ENCODE measurements at regions not wholly inside any gene's neighbourhood (a gene's known extent, or its start where the extent isn't known, plus 50 kb on each side); places are given as distances from the start of the nearest gene placed in this dataset.
"Not testable (repeated sequence)": the region's sequence is repeated elsewhere in the genome, so short reads cannot be mapped to it uniquely, and the experiment has no call there.

DNA sequence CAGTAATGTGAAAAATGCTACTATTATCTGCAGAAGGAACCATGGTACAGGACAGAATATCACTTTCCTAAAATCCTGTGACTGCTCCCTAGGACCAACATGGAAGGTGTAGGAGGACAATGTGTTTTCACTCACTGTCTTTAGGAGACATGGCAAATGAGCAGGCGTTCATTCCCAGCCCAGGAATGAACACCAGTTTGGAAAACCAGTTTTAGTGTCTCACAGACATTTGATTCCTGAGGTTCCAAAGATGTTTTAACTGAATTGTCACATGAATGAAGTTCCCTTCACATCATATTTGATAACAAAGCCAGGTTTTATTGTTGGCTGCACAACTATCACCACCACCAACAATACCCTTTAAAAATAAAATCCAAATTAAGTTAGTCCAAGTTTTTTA, 178.2 kb downstream of the ENC1 start:
- Mint-ChIP-seq H3K4me1 (no peaks in the 10 kb centered on the region), H3K27ac (no peak overlapping the region), H3K36me3 (no peaks in the 10 kb centered on the region), H3K27me3 (no peaks in the 10 kb centered on the region), H3K9me3 (no peaks in the 10 kb centered on the region), H3K4me3 (no peak overlapping the region)

DNA sequence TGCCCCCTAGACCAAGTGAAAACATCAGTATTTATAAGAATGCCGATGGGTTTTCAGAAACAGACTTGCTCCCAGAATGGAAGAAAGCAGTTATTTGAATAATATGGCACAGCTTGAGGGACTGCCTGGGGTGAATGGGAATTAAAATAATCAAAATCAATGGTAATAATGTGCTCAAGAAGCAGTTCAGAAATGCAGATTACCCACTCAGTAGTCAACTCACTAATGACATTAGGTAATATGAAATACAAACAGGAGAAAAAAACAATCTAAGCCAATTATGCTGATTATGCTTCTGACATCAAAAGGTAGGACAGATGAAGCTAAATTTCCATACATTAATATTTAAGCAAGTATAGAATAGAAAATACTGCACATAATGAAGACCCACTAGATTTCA, 179.3 kb downstream of the ENC1 start:
- Mint-ChIP-seq H3K4me3 (no peak overlapping the region), H3K27ac (no peak overlapping the region), H3K9me3 (no peaks in the 10 kb centered on the region), H3K36me3 (no peaks in the 10 kb centered on the region), H3K27me3 (no peaks in the 10 kb centered on the region), H3K4me1 (no peaks in the 10 kb centered on the region)

DNA sequence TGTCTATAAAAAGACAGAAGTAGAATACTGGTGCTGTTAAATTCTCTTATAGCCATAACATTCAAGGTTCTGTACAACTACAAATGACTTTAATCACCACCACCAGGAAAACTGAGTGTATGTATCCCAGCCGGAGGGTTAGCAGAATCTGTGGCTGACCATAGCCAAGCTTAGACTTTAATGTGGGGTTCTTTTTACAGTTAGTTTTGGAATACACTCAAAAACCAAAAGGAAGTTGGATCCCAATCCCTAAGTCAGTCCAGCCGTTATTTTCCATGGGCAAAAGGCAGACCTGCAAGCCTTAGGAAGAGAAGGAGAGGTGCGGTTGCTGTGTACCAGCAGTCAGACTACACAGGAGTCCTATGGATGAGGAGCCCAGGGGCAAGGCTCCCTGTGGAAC, 179.8 kb downstream of the ENC1 start:
- peaks cover 3% of the 10 kb centered on the region for H3K27me3 Mint-ChIP-seq
- H3K9me3 Mint-ChIP-seq = no peaks in the 10 kb centered on the region
- H3K4me3 Mint-ChIP-seq = no peak overlapping the region
- no peaks in the 10 kb centered on the region for H3K4me1 Mint-ChIP-seq
- no peaks in the 10 kb centered on the region for H3K36me3 Mint-ChIP-seq
- H3K27ac Mint-ChIP-seq = no peak overlapping the region

DNA sequence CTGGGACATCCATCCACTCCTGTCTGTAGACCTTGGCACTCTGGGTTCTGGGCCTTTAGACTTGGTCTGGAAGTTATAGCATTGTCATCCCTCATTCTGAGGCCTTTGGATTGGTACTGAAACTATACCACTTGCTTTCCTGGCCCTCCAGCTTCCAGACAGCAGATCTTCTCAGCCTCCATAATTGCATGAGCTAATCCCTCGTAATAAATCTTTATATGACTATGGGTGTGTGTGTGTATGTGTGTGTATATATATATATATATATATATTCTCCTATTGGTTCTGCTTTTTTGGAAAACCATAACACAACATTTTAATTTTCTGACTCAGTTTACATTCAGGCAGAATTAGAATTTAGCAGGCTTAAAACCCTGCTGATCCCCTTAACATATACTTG, 180.5 kb downstream of the ENC1 start:
- no peak overlapping the region for H3K27ac Mint-ChIP-seq
- no peaks in the 10 kb centered on the region for H3K9me3 Mint-ChIP-seq
- no peaks in the 10 kb centered on the region for H3K4me1 Mint-ChIP-seq
- no peak overlapping the region for H3K4me3 Mint-ChIP-seq
- peaks cover 3% of the 10 kb centered on the region for H3K27me3 Mint-ChIP-seq
- no peaks in the 10 kb centered on the region for H3K36me3 Mint-ChIP-seq

DNA sequence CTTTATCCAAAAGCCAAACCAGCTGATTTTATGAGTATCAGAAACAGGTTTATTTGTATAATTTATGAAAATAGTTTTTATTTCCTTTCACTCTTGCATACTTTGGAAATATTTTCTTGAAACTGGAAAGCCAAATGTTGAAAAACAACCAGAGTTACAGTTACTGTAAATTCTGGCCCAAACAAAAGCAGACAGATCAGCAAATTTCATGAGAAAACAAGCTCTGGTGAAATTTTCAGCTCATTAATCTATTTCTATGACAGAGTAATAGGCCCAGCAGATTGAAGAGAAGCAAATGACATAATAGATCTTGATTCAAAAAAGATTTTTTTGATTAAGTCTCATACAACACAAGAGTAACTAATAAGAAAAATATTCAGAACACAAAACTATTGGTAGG, 182.7 kb downstream of the ENC1 start:
- Mint-ChIP-seq H3K9me3 (no peaks in the 10 kb centered on the region), H3K4me3 (no peak overlapping the region), H3K27ac (no peak overlapping the region), H3K36me3 (no peaks in the 10 kb centered on the region), H3K27me3 (peaks cover 5% of the 10 kb centered on the region), H3K4me1 (no peaks in the 10 kb centered on the region)

DNA sequence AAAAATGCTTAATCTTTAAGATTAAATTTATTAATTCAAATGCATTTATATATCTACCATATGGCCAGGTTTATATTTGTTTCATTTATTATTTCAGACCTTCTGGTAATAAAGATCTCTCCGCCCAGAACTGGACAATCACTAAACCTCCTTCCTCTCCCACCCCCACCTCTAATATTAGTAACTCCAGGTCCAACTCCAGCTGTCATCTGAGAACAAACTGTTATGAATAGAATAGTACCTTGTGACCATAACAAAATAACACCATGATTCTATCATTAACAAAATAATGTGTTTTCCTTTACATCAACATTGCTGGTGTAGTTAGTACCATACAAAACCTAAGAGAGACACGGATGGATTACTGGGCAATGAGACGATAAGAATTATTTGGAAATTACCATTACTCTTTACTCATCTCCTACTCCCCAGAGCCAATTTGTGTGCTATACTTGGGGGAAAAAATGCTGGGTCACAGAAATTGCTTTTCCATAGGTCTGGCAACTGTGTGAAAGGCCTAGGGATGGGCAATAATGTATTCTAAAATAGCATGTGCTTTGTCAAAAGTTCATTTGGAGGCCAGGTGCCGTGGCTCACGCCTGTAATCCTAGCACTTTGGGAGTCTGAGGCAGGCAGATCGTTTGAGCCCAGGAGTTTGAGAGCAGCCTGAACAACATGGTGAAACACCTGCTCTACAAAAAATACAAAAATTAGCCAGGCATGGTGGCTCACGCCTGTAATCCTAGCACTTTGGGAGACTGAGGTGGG, 186.1 kb downstream of the ENC1 start:
- Mint-ChIP-seq H3K27me3 (peaks cover 7% of the 10 kb centered on the region), H3K9me3 (no peaks in the 10 kb centered on the region), H3K4me3 (no peak overlapping the region), H3K4me1 (no peaks in the 10 kb centered on the region), H3K36me3 (no peaks in the 10 kb centered on the region), H3K27ac (no peak overlapping the region)

DNA sequence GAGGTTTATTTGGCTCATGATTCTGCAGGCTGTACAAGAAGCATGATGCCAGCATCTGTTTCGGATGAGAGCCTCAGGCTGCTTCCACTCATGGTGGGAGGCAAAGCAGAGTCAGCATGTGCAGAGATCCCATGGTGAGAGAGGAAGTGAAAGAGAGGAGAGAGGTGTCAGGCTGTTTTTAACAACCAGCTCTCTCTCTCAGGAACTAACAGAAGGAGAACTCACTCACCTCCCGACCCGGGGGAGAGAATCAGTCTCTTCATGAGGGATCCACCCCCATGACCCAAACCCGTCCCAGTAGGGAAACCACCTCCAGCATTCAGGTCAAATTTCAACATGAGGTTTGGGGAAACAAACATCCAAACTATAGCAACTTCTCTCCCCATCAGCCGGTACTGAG, 187.7 kb downstream of the ENC1 start:
- Mint-ChIP-seq H3K4me3 (no peak overlapping the region), H3K36me3 (no peaks in the 10 kb centered on the region), H3K27me3 (peaks cover 7% of the 10 kb centered on the region), H3K27ac (no peak overlapping the region), H3K9me3 (no peaks in the 10 kb centered on the region), H3K4me1 (no peaks in the 10 kb centered on the region)

DNA sequence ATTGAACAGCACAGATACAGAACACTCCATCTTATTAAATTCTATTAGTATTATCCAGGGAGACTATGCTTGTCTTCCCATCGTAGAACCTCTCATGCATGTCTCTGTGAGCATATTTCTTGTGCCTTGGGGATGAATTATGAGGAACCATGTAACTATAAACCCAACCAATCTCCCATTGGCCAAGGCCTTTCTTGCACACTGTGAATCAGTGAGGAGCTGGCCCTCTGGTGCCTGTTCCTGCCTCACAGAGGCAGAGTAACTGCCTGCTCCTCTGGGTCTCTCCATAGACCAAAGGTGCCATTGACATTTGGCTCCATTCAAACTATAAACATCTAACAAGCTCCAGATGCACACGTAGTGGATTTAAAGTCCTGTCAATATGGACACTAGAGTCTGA, 190.4 kb downstream of the ENC1 start:
- Mint-ChIP-seq H3K9me3 (no peaks in the 10 kb centered on the region), H3K27me3 (peaks cover 6% of the 10 kb centered on the region), H3K4me1 (no peaks in the 10 kb centered on the region), H3K27ac (no peak overlapping the region), H3K36me3 (no peaks in the 10 kb centered on the region), H3K4me3 (no peak overlapping the region)

DNA sequence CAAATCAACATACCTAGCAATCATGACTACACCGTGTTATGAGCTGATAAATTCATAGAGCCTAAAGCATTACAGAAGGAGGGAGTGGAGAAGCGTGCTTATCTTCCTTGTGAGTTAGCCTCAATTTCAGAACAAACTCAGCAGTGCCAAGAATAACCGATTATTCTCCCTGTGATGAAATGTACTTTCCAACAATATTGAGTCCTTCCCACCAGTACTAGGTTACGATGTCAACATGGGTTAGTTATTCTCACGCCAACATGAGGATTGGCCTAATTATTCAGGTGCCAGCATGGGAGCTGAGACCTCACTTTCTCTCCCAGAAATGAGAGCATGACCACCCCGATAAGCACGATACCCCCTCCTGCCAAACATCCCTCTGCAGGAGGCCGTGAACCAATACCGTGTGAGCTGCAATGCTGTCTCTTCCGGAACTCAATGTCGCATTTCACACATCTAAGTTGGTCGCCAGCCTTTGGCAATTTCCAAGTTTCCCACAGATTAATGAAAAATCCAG, 193.7 kb downstream of the ENC1 start:
- no peaks in the 10 kb centered on the region for H3K36me3 Mint-ChIP-seq
- H3K27ac Mint-ChIP-seq = no peak overlapping the region
- H3K4me1 Mint-ChIP-seq = no peaks in the 10 kb centered on the region
- no peak overlapping the region for H3K4me3 Mint-ChIP-seq
- peaks cover 2% of the 10 kb centered on the region for H3K27me3 Mint-ChIP-seq
- no peaks in the 10 kb centered on the region for H3K9me3 Mint-ChIP-seq

DNA sequence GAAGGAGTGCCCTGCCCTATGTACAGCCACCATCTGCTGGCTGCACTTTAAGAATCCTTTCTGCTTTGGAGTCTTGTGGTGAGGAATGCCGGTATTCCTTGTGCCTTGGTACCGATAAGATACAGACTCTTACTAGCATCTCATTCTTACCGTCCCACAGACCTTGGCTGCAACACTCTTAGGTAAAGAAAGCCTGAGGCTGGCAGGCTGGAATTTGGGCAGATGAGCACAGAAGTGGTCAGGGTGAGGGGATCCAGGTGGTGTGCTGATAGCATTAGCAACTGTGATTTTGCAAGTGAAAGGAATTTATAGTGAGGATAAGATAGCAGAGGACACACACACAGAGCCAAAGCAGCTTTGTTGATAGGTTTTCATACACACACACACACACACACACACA, 198.1 kb downstream of the ENC1 start:
- H3K9me3 Mint-ChIP-seq = no peaks in the 10 kb centered on the region
- H3K36me3 Mint-ChIP-seq = no peaks in the 10 kb centered on the region
- no peak overlapping the region for H3K27ac Mint-ChIP-seq
- no peaks in the 10 kb centered on the region for H3K4me1 Mint-ChIP-seq
- H3K4me3 Mint-ChIP-seq = no peak overlapping the region
- peaks cover 2% of the 10 kb centered on the region for H3K27me3 Mint-ChIP-seq

DNA sequence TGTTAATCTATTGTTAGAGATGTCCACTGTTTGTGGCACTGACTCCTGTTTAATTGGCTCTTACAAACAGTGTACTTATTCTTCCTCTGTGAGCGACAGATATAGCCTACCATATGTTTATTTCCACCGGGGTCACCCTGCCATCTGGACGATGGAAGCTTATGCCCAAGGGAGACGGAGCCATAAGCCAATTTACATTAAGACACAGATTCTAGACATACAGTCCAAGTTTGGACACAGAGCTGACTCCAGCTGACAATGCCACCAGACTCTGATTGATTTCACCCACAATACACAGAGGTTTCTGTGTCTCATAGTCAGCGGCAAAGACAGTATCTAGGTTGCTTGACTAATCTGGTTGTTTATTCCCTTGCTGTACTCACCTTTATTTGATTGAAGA, 198.9 kb downstream of the ENC1 start:
- H3K27me3 Mint-ChIP-seq = no peaks in the 10 kb centered on the region
- no peaks in the 10 kb centered on the region for H3K36me3 Mint-ChIP-seq
- H3K4me1 Mint-ChIP-seq = no peaks in the 10 kb centered on the region
- H3K4me3 Mint-ChIP-seq = no peak overlapping the region
- H3K27ac Mint-ChIP-seq = no peak overlapping the region
- no peaks in the 10 kb centered on the region for H3K9me3 Mint-ChIP-seq

DNA sequence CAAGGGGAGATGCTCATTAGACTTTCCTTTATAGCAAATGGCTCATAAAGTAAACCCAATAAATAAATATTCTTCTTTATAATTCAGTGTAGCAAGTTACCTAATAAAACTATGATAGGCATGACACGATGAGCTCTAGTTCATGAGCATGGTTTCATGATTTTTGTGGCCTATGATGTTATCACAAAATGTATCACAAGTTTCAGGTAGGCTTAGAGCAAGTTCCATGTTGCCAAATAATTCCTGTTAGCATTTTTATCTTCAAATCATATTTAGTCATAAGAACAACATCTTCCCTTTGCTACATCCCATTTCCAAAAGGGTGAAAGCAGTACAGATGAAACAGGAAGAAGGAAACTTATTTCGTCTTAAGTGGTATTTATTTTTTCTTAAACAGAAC, 200.2 kb downstream of the ENC1 start:
- Mint-ChIP-seq H3K4me3 (no peak overlapping the region), H3K27ac (no peak overlapping the region), H3K9me3 (no peaks in the 10 kb centered on the region), H3K27me3 (peaks cover 3% of the 10 kb centered on the region), H3K4me1 (no peaks in the 10 kb centered on the region), H3K36me3 (no peaks in the 10 kb centered on the region)

DNA sequence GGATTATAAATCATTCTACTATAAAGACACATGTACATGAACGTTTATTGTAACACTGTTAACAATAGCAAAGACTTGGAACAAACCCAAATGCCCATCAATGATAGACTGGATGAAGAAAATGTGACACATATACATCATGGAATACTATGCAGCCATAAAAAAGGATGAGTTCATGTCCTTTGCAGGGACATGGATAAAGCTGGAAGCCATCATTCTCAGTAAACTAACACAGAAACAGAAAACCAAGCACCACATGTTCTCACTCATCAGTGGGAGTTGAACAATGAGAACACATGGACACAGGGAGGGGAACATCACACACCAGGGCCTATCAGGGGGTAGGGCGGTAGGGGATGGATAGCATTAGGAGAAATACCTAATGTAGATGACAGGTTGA, 202.7 kb downstream of the ENC1 start:
- not testable (repeated sequence) for H3K36me3 Mint-ChIP-seq, H3K4me3 Mint-ChIP-seq, H3K27ac Mint-ChIP-seq, H3K27me3 Mint-ChIP-seq, H3K4me1 Mint-ChIP-seq, H3K9me3 Mint-ChIP-seq

DNA sequence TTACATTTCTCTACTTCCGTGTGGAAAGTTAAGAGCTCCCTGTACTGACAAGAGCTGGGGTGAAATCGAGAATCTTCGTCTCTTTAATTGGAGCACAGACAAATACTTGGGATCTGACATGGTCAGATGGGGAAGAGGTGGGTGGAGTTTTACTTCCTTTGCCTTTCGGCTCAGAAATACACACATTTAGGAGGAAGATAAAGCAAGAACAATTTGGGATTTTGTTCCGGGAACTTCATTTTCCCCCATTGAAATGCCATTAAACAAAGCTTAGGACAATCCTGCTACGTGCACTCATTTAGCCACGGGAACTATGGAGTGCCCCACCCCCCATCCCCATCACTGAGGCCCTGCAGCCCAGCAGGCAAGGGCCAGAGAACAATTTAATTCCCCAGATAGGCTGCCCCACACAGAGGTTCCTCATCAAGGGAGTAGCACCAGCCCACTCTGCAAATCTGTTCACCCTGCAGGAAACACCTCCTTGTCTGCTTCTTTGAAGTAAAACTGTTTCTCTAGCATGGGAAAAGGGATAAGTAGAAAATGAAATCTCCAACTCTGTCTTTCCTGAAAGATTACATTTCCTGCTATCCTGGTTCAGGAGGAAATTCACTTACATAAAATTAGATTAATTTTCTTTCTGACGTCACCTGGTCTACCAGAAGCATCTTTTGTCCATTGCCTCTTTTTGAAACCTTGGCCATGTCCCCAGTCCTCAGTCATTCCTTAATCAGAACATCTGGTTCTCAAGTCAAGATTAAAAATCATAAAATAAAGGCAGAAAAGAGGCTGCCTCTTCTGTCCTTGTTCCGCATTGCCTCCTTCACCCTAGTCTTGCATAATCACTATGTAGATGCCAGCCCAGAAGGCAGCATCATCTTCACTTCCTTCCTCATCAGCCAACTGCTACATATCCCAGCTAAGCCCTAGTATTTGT, 206.4 kb downstream of the ENC1 start:
- H3K4me1 Mint-ChIP-seq = no peaks in the 10 kb centered on the region
- H3K27me3 Mint-ChIP-seq = peaks cover 14% of the 10 kb centered on the region
- H3K27ac Mint-ChIP-seq = no peak overlapping the region
- no peaks in the 10 kb centered on the region for H3K36me3 Mint-ChIP-seq
- H3K9me3 Mint-ChIP-seq = no peaks in the 10 kb centered on the region
- H3K4me3 Mint-ChIP-seq = no peak overlapping the region

DNA sequence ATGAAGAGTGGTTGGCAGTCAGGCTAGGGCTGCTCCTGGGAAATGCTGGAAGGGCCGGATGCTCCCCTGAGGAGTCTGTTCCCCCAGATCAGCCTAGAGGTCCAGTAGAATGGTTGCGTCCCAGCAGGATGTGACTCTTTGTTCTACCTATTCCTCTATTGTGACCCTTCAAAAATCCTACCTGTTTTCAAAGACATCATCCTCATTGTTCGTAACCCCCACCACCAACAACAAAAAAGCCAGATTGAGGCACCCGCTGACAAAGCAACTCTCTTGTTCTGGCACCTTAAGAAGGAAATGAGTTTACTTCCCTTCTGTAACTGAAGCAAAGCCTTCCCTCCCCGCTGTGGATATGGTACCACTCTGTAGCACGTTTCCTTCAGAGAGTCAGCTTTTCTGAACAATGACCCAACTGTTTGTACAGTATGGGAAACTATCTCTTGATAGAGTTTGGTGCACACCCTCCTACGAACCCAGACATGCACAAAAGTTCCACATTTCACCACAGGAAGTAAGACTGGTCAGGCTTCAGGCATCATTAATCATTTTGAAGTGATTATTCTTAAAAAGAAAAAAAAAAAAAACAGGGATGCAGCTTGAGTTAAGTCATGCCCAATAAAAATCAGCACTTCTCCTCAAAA, 207.2 kb downstream of the ENC1 start:
- no peaks in the 10 kb centered on the region for H3K36me3 Mint-ChIP-seq
- H3K4me3 Mint-ChIP-seq = no peak overlapping the region
- H3K27ac Mint-ChIP-seq = no peak overlapping the region
- peaks cover 14% of the 10 kb centered on the region for H3K27me3 Mint-ChIP-seq
- no peaks in the 10 kb centered on the region for H3K9me3 Mint-ChIP-seq
- no peaks in the 10 kb centered on the region for H3K4me1 Mint-ChIP-seq

DNA sequence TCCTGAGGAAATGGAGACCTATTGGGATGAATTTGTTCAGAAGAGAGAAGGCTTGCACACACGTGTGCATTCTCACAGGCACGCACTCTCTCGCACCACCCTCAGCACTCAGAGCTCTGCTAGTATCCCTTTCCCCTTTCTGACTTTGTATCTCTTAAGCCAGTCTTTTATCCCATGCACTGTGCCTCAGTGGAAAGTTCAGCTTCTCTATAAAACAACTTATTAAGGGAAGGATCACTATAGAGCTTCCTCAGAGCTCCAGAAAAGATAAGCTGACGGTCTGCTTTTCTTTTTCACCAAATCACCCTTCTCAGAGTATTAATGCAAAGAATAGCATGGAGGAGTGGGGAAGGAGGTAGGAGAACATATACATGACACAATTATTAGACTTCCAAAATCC, 207.8 kb downstream of the ENC1 start:
- H3K27ac Mint-ChIP-seq = no peak overlapping the region
- no peaks in the 10 kb centered on the region for H3K36me3 Mint-ChIP-seq
- no peaks in the 10 kb centered on the region for H3K9me3 Mint-ChIP-seq
- H3K27me3 Mint-ChIP-seq = peaks cover 15% of the 10 kb centered on the region
- H3K4me1 Mint-ChIP-seq = no peaks in the 10 kb centered on the region
- H3K4me3 Mint-ChIP-seq = no peak overlapping the region
